ENCODE measurements at regions not wholly inside any gene's neighbourhood (a gene's known extent, or its start where the extent isn't known, plus 50 kb on each side); places are given as distances from the start of the nearest gene placed in this dataset.

DNA sequence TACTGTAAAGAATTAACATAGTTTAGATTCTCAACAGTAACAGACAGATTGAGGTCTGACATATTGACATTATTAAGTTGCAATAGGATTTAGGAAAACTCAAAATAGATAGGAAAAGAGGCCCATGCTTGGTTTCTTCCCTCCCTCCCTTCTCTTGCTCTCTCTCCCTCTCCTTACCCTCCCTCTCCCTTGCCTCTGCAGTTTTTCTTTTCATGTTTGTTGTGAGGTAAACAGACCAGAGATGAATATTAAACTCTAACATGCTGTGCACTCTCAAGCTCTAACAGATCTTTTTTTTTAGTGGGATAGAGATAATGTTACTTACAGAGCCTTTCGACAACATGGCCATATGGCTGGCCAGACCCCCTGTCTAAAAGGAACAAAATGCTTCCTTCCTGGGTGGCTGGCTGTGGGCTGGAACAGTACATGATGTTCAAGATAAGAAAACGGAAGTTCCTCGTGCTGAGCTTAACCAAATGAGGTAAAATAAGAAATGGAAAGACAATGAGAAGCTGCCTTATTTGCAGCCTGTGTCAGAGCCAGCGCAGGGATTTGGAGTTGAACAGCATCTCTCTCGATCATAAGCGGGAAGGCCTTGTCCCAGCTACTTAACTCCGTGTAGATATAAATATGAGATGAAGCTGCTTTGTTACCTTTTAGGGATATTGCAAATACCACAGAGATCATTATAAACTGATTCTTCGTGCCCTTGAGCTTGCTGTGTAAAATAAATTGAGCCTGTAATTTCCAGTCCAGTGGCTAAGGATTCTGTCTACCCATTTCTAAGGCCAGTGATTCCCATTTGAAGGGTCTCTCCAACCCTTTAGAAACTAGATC lies 391.9 kb upstream of the NPVF start:
- POLR2A ChIA-PET: no interaction called here

DNA sequence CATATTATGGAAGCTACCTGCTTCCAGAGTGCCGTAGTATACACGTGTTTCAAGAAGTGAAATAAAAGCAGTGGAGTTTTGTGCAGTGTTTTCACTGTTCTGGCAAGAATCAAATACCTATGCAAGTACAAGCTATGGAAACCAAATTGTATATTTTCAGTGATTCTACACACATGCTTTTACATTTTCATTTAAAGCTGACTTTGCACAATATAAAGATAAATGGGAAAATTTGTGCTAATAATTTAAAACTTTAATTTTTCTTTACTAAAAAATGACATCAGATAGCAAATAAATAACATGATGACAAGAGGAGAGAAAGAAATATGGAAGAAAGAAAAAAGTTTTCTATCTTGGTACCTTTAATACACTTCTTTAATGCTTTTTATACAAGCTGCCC lies 393.7 kb upstream of the NPVF start:
- no peak for DNase-seq (ENCODE audit: extremely low spot score)
- ChIA-PET CTCF (interaction anchor here (0.6 kb wide), 1 partner anchor 12 kb away, joined by 3 read pairs; no protein-coding TSS in a partner anchor), POLR2A (no interaction called here)
- TF ChIP-seq, protein P1, sequence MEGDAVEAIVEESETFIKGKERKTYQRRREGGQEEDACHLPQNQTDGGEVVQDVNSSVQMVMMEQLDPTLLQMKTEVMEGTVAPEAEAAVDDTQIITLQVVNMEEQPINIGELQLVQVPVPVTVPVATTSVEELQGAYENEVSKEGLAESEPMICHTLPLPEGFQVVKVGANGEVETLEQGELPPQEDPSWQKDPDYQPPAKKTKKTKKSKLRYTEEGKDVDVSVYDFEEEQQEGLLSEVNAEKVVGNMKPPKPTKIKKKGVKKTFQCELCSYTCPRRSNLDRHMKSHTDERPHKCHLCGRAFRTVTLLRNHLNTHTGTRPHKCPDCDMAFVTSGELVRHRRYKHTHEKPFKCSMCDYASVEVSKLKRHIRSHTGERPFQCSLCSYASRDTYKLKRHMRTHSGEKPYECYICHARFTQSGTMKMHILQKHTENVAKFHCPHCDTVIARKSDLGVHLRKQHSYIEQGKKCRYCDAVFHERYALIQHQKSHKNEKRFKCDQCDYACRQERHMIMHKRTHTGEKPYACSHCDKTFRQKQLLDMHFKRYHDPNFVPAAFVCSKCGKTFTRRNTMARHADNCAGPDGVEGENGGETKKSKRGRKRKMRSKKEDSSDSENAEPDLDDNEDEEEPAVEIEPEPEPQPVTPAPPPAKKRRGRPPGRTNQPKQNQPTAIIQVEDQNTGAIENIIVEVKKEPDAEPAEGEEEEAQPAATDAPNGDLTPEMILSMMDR (IDR thresholded peaks at IDR 0.05; ENCODE audit: control extremely low read depth, extremely low read depth, low read depth, missing control alignments): no peak

More for the DNA sequence above, 391.9 kb upstream of the NPVF start:
- no peak for DNase-seq (ENCODE audit: extremely low spot score)
- CTCF ChIA-PET: no interaction called here
- TF ChIP-seq, protein P1 (IDR thresholded peaks at IDR 0.05; ENCODE audit: control extremely low read depth, extremely low read depth, low read depth, missing control alignments): no peak

DNA sequence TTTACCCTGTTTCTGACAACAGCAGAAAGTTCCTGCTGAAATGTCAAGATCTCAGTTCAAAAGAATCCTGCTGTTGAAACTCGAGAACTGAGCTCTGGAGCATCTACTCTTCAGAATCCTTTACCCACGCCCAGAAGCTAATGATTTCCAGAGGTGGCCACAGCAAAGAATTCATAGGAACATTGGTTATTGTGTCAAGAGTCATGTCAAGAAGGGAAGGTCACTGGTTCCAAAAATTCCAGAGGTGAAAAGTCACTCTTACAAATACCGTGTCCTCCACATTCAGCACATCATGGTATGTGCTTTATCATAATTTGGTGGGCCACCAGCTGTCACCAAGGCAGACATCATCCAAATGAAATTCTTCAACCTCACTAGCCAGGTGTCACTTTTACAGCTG lies 394.4 kb upstream of the NPVF start:
- POLR2A ChIA-PET: no interaction called here
- CTCF ChIA-PET: no interaction called here
- TF ChIP-seq, protein P1 (IDR thresholded peaks at IDR 0.05; ENCODE audit: control extremely low read depth, extremely low read depth, low read depth, missing control alignments): no peak
- DNase-seq (ENCODE audit: extremely low spot score): no peak

DNA sequence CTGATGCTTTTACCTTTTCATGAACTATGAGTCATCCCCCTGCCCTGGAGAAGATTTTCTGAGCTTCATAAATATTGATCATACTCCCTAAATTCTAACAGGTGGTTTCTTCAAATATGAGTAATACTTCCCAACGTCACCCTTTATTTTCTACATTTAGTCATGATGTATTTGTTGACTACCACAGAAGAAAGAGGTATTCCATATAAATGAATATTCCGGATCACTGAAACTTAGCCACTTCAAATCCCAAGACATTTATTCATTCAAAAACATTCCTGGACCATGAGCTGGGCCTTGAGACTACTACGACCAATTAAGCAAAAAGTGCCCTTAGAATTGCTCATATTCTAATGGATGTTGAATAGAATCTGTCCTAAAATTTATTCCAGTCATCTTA lies 395.8 kb upstream of the NPVF start:
- no peak for DNase-seq (ENCODE audit: extremely low spot score)
- TF ChIP-seq, protein P1 (IDR thresholded peaks at IDR 0.05; ENCODE audit: control extremely low read depth, extremely low read depth, low read depth, missing control alignments): no peak
- POLR2A ChIA-PET: no interaction called here
- CTCF ChIA-PET: no interaction called here

DNA sequence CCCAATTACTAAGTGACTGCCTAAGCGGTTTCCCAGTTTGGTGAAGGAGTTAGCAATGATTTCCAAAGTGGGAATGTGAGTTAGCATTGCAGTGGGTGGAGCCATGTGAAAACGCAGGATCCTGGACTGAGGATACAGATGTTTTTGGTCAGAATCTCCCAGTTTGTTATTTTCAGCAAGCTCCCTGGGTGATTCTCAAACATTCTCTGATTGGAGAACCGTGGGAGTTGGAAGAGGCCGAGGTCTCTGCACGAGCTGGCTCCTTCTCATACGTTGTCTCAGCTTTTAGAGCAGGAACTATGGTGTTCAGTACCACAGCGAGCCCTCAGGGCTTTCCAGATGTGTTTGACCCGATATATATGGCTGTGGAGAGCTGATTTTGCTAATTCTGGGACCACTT lies 396.5 kb upstream of the NPVF start:
- TF ChIP-seq, protein P1 (IDR thresholded peaks at IDR 0.05; ENCODE audit: control extremely low read depth, extremely low read depth, low read depth, missing control alignments): no peak
- CTCF ChIA-PET: no interaction called here
- POLR2A ChIA-PET: no interaction called here
- DNase-seq (ENCODE audit: extremely low spot score): no peak

DNA sequence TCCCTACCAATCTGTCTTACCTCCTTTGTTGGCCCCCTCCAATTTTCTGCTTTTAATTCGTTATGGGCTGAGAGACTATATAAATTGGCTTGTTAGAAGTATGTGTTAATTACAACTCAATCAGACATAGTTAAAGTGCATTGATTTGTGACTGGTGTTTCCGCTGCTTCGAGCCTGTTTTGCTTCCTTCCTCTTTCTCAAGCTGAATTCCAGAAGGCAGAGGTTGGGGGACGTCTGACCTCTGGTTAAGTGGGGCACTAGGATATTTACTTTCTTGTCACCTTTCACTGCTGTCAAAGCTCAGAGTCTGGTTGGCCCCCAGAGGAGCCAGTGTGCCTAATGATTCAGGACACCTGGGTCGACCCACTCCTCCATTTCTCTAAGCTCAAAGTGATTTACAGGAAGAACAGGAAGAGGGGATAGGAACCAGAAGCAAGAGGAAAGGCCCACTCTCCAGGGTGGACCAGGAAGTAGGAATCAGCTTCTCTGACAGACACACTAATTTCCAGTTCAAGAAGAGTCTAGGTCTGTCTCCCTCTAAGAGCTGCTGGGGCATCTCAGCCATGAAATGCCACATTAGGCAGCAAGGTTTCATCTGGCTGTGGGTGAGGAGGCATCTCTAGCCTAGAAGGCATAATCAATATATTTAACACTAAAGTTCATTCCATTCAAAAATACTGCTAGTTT lies 397.2 kb upstream of the NPVF start:
- no peak for DNase-seq (ENCODE audit: extremely low spot score)
- CTCF ChIA-PET: interaction anchor here (0.6 kb wide), 1 partner anchor 8 kb away, joined by 3 read pairs; no protein-coding TSS in a partner anchor

More for the DNA sequence above, 397.2 kb upstream of the NPVF start:
- TF ChIP-seq, protein P1 (IDR thresholded peaks at IDR 0.05; ENCODE audit: control extremely low read depth, extremely low read depth, low read depth, missing control alignments): no peak
- POLR2A ChIA-PET: no interaction called here

Data from GM10248 (cell line).